AML-193 (cell line): ENCODE measurements at regions not wholly inside any gene's neighbourhood (a gene's known extent, or its start where the extent isn't known, plus 50 kb on each side); places are given as distances from the start of the nearest gene placed in this dataset.
"Not testable (repeated sequence)": the region's sequence is repeated elsewhere in the genome, so short reads cannot be mapped to it uniquely, and the experiment has no call there.

Experiments used
- DNase-seq, 2 experiments: peaks; one replicate each; lab custom pipeline; 2025; lab: John Stamatoyannopoulos, UW

DNA sequence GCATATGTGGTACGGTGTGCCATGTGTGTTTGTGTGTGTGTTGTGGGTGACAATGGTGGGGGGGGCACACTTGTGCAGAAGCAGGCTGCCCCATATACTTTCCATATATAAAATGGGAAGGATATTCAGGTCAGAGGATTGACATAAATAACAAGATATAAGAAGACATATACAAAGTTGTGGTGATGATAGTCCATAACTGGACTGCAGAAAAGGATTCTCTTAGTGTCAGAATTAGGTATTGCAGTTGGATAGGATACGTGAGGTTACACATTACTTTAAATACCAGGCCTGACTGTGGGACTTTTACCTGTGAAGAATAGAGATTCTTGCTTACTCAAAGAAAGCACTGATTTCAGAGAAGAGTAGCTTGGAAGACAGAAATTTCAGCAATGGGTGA is 1260.3 kb downstream of the EPHA7 start:
- DNase-seq = no peak

- no peak for DNase-seq
Measured at GRCh38 chr6:92150553-92150952, 1268.8 kb downstream of the EPHA7 start.

DNA sequence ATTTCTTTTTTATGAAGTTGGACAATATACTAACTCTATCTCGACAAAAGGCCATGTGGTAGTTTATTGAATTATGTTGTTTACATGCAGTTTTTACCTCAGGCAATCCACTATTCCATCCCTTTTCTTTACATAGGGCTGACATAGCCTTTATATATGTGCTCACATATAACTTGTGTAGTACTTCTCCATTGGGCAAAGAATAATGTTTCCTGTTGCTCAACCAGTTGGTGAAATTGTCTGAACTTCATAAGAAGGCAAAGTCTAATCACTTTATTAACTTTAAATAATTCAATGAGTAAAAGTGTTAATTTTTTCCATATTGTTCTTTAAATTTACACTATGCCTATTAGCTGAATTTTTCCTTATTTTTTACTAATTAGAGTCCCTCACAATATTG is 1272.1 kb downstream of the EPHA7 start:
- peak; percentile 5 to 19 for DNase-seq

DNA sequence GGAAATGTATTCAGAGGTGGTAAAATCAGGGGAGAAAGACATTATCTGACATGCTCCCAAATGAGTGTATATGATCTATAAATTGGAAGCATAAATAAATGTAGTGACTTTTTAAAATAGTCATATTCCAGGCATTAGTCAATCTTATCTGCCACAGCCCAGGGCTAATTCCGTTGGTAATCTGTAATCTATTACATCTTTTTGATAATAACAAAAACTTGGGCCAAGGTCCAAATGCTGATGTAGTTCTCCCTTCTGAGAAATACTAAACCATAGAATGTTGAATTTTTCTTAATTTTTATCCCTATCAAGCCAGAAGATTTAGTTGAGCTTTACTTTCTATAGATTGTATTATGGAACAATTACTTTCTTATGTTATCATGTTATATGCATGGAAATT is 1279.8 kb downstream of the EPHA7 start:
- DNase-seq = no peak

GRCh38 chr6:92132957-92133356 is 1286.4 kb downstream of the EPHA7 start:
- no peak for DNase-seq

GRCh38 chr6:92132457-92132856 is 1286.9 kb downstream of the EPHA7 start:
- DNase-seq = no peak

GRCh38 chr6:92130944-92131343 is 1288.4 kb downstream of the EPHA7 start:
- no peak for DNase-seq

GRCh38 chr6:92126983-92127382 is 1292.4 kb downstream of the EPHA7 start:
- no peak for DNase-seq

DNA sequence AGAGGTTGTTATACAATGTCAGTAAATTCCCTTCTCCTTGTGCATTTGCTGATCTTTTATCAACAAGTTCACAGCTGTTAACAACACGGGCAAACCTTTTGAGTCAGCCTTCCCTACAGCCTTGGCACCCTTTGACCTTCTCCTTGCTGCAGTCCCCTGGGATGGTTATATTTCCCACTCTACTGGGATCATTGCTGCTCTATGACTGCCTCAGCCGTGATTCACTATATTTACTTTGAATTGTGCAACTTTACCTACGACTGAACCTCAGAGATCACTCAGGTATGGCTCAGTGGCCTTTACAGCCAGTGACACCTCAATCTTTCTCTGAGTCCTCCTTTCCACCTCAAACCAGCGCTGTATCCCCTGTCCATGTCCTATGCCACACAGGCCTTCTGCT is 1293.3 kb downstream of the EPHA7 start:
- DNase-seq = no peak

GRCh38 chr6:92125681-92126080 is 1293.7 kb downstream of the EPHA7 start:
- DNase-seq = no peak

DNA sequence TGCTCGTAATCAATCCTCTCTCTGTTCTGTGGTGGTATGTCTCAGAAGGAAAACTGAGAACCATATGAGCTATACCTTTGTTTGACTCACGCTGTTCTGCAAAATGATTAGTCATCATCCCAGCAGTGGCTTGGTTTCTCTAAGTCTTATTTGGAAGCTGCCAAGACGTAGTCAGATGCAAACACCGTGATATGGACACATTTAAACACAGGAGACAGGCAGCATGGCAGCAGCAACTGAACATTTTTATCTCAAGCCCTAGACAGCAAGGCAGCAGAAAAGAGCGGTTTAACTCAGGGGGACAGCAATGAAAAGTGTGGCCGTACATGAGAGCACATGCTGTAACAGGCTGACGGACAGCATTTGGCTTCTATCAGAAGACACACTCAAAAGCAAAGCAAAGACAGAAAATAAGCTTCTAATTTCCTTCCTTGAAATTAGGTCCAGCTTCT is 1295.1 kb downstream of the EPHA7 start:
- DNase-seq = no peak

GRCh38 chr6:92122746-92123145 is 1296.6 kb downstream of the EPHA7 start:
- DNase-seq = peak; percentile 15 to 17

- DNase-seq = no peak
Measured at GRCh38 chr6:92121228-92121627, 1298.1 kb downstream of the EPHA7 start.

GRCh38 chr6:92117800-92118199 is 1301.6 kb downstream of the EPHA7 start:
- DNase-seq = no peak

DNA sequence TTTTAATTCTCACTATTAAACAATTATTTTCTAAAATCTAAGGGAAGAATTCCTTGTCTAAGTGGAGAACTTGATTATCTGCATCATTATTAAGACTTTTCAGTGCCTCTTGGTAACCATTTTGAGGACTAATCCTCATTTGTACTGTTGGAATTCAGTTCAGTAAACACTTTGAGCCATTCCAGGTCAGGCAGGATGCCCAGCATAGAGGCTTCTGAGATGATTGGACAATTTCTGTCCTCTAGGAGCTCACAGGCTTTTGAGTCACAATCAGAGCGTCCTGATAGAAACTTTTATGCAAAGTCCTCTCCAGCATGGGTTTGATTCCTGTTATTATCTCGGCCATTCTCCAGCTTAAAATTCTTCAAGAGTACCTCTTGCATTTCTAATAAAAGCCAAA is 1304.6 kb downstream of the EPHA7 start:
- no peak for DNase-seq

- DNase-seq = no peak
Measured at GRCh38 chr6:92114091-92114675, 1305.2 kb downstream of the EPHA7 start.

- peak in 1 of 2 experiments; percentile 13 for DNase-seq
Measured at GRCh38 chr6:92111386-92111785, 1308.0 kb downstream of the EPHA7 start.

GRCh38 chr6:92110403-92110802 is 1309.0 kb downstream of the EPHA7 start:
- no peak for DNase-seq

- DNase-seq = no peak
Measured at GRCh38 chr6:92109956-92110355, 1309.4 kb downstream of the EPHA7 start.

DNA sequence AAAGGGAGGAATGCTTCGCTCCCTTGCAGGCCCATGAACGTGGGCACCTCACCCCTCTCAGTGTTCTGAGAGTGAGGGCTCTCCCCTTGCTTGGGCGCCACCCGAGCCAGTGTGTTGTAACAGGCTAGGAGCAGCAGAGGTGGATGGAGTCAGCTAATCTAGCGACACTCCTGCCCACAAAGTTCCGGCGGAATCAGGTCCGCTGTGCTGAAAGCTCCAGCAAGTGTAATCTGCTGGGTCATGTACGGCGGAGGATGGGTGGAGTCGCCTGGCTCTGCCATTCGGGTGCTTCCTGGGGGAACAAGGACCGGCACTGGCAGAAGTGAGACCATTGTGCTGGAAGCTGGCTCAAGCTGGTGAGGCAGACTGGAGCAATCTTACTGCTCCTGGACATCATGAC is 1310.1 kb downstream of the EPHA7 start:
- no peak for DNase-seq

- DNase-seq = no peak
Measured at GRCh38 chr6:92086750-92087149, 1332.6 kb downstream of the EPHA7 start.

GRCh38 chr6:92083914-92084313 is 1335.4 kb downstream of the EPHA7 start:
- DNase-seq = not testable (repeated sequence)

- DNase-seq = no peak
Measured at GRCh38 chr6:92072387-92072786, 1347.0 kb downstream of the EPHA7 start.

DNA sequence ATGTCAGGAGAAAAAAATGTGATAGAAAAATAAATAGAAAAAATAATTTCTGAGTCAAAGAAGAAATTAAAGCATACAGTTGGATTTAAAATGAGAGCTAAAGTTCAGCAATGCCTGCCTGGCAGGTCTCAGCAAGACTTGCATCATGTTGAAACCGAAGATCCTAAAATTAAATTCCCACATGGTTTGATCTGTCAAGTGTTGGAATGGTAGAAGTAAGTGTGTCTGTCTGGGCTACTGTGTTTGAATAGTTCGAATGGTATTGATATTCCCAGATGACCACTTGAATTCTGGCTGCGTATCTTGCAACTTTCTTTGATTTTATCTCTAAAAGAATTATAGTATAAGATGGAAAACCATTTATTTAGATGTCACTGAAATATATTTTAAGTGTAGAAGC is 1349.6 kb downstream of the EPHA7 start:
- DNase-seq = no peak

- DNase-seq = no peak
Measured at GRCh38 chr6:92052513-92052912, 1366.8 kb downstream of the EPHA7 start.
